PC-9 (cell line): ENCODE measurements at regions not wholly inside any gene's neighbourhood (a gene's known extent, or its start where the extent isn't known, plus 50 kb on each side); places are given as distances from the start of the nearest gene placed in this dataset.

Experiments used
- BruUV-seq: library from RNA; stranded (reverse); fragments of 400-500 nt; replicated peaks from 2 replicates; lab custom pipeline; 2021; lab: Mats Ljungman, UMichigan
- CTCF ChIA-PET: fragments of 300-600 bp; sonication (Branson Sonifier 250); formaldehyde crosslinking; loops from one replicate; lab custom pipeline; 2022; ENCODE audit warnings: antibody characterized with exemption; lab: Charles Lee
- POLR2A ChIA-PET: fragments of 300-600 bp; sonication (Branson Sonifier 250); formaldehyde crosslinking; loops from one replicate; lab custom pipeline; 2022; ENCODE audit warnings: antibody characterized with exemption; ENCODE audit not compliant: unreplicated experiment; lab: Charles Lee
- DNase-seq, 2 experiments: peaks; one replicate each; pipeline versions ENCODE4 v3.0.0 to v3.0.0-alpha.2; 2015 to 2022; ENCODE audit warnings: mixed read lengths in 1 of 2
- H2AFZ ChIP-seq: fragments of 200-600 bp; sonication (generic); 2 replicates; pipeline ENCODE4 v1.8.1; 2017; ENCODE audit warnings: antibody characterized with exemption
- H3F3A ChIP-seq: fragments of 200-600 bp; sonication (generic); 2 replicates; pipeline ENCODE4 v1.8.1; 2017; ENCODE audit warnings: antibody characterized with exemption, mild to moderate bottlenecking, low read depth; ENCODE audit not compliant: insufficient read depth
- H3K27ac ChIP-seq: fragments of 200-600 bp; sonication (generic); 2 replicates; pipeline ENCODE4 v1.6.1; 2016; ENCODE audit warnings: mixed run types
- H3K27me3 ChIP-seq: fragments of 200-600 bp; sonication (generic); 2 replicates; pipeline ENCODE4 v1.6.1; 2016; ENCODE audit warnings: low read depth, mixed run types; ENCODE audit not compliant: insufficient read depth
- H3K36me3 ChIP-seq: fragments of 200-600 bp; sonication (generic); 2 replicates; pipeline ENCODE4 v1.6.1; 2016; ENCODE audit warnings: low read depth, mixed run types
- H3K4me1 ChIP-seq: fragments of 200-600 bp; sonication (generic); replicated peaks from 2 replicates; pipeline ENCODE4 v1.6.1; 2016; ENCODE audit warnings: mixed run types; ENCODE audit not compliant: insufficient read depth
- H3K4me2 ChIP-seq: fragments of 200-600 bp; sonication (generic); 2 replicates; pipeline ENCODE4 v1.6.1; 2017; ENCODE audit warnings: mixed run types
- H3K4me3 ChIP-seq: fragments of 200-600 bp; sonication (generic); 2 replicates; pipeline ENCODE4 v1.6.1; 2016; ENCODE audit warnings: mixed run types
- H3K79me2 ChIP-seq: fragments of 200-600 bp; sonication (generic); 2 replicates; pipeline ENCODE4 v1.6.1; 2017; ENCODE audit warnings: low read depth, mixed run types
- H3K9me2 ChIP-seq: fragments of 200-600 bp; sonication (generic); 2 replicates; pipeline ENCODE4 v1.8.1; 2017; ENCODE audit warnings: mild to moderate bottlenecking; ENCODE audit not compliant: insufficient read depth
- H3K9me3 ChIP-seq: fragments of 200-600 bp; sonication (generic); 2 replicates; pipeline ENCODE4 v1.8.1; 2016; ENCODE audit warnings: low read depth; ENCODE audit not compliant: insufficient read depth
- H4K20me1 ChIP-seq: fragments of 200-600 bp; sonication (generic); 2 replicates; pipeline ENCODE4 v1.8.1; 2017; ENCODE audit not compliant: insufficient read depth
- CTCF ChIP-seq: fragments of 200-600 bp; sonication (generic); conservative IDR thresholded peaks from 2 replicates; pipeline ENCODE4 v1.6.1; 2017; ENCODE audit warnings: mixed run types, antibody characterized with exemption, mild to moderate bottlenecking, moderate library complexity
- EZH2 ChIP-seq: fragments of 200-600 bp; sonication (generic); IDR thresholded peaks from 2 replicates; pipeline ENCODE4 v1.8.0; 2017; ENCODE audit warnings: antibody characterized with exemption, low read depth
- intact Hi-C: fragments of 100-400 bp; cut with micrococcal nuclease; formaldehyde crosslinking; loops from one replicate; pipeline ENCODE4 v1.10.0; 2022; ENCODE audit not compliant: unreplicated experiment

GRCh38 chr12:45509187-45509586 is 220.3 kb upstream of the ARID2 start:
- POLR2A ChIA-PET = no interaction called here
- intact Hi-C loops = no loop called here

GRCh38 chr12:45509621-45510020 is 219.9 kb upstream of the ARID2 start:
- Histone ChIP-seq H3K4me3 (no peak overlapping the region), H3F3A (no peaks in the 10 kb centered on the region), H3K79me2 (no peaks in the 10 kb centered on the region), H3K27me3 (no peaks in the 10 kb centered on the region), H3K9me3 (peaks cover 3% of the 10 kb centered on the region; the same call in 1 of the 2 replicates), H2AFZ (no peak overlapping the region), H3K4me1 (no peaks in the 10 kb centered on the region), H4K20me1 (no peaks in the 10 kb centered on the region), H3K27ac (no peak overlapping the region), H3K4me2 (no peak overlapping the region), H3K9me2 (no peaks in the 10 kb centered on the region), H3K36me3 (no peaks in the 10 kb centered on the region)
- DNase-seq = no peak
- no TSS peak for BruUV-seq
- intact Hi-C loops = no loop called here
- TF ChIP-seq EZH2 (no peak), CTCF (no peak)
- ChIA-PET CTCF (interaction anchor here (0.6 kb wide), 1 partner anchor 88 kb away, joined by 3 read pairs; no protein-coding TSS in a partner anchor), POLR2A (no interaction called here)

More at GRCh38 chr12:45509187-45509586, 220.3 kb upstream of the ARID2 start:
- Histone ChIP-seq H3K27me3 (no peaks in the 10 kb centered on the region), H4K20me1 (no peaks in the 10 kb centered on the region), H3K9me3 (peaks cover 3% of the 10 kb centered on the region; the same call in 1 of the 2 replicates), H3K79me2 (no peaks in the 10 kb centered on the region), H3K9me2 (no peaks in the 10 kb centered on the region), H3K27ac (no peak overlapping the region), H3K4me3 (no peak overlapping the region), H3F3A (no peaks in the 10 kb centered on the region), H2AFZ (no peak overlapping the region), H3K4me1 (no peaks in the 10 kb centered on the region), H3K36me3 (no peaks in the 10 kb centered on the region), H3K4me2 (no peak overlapping the region)
- no peak for TF ChIP-seq CTCF
- TF ChIP-seq EZH2 = no peak
- DNase-seq = no peak
- CTCF ChIA-PET = interaction anchor here (0.6 kb wide), 1 partner anchor 87 kb away, joined by 3 read pairs; no protein-coding TSS in a partner anchor
- no TSS peak for BruUV-seq

- Histone ChIP-seq H3K4me2 (no peak overlapping the region), H3K27ac (no peak overlapping the region), H3K79me2 (no peaks in the 10 kb centered on the region), H3K9me3 (peaks cover 3% of the 10 kb centered on the region; the same call in 1 of the 2 replicates), H3K36me3 (no peaks in the 10 kb centered on the region), H2AFZ (no peak overlapping the region), H3K4me1 (no peaks in the 10 kb centered on the region), H3K27me3 (no peaks in the 10 kb centered on the region), H3F3A (no peaks in the 10 kb centered on the region), H4K20me1 (no peaks in the 10 kb centered on the region), H3K4me3 (no peak overlapping the region), H3K9me2 (no peaks in the 10 kb centered on the region)
- BruUV-seq = no TSS peak
- CTCF ChIA-PET = interaction anchor here (0.6 kb wide), 1 partner anchor 52 kb away, joined by 4 read pairs; no protein-coding TSS in a partner anchor
- DNase-seq = no peak
- POLR2A ChIA-PET = no interaction called here
- intact Hi-C loops = no loop called here
- TF ChIP-seq EZH2 = no peak
Measured at GRCh38 chr12:45517381-45517780, 212.1 kb upstream of the ARID2 start.
